Tibial nerve (tissue), 4 donors: ENCODE measurements at regions not wholly inside any gene's neighbourhood (a gene's known extent, or its start where the extent isn't known, plus 50 kb on each side); places are given as distances from the start of the nearest gene placed in this dataset.

Experiments
- EP300 ChIP-seq, 2 donors: sonication (generic); formaldehyde crosslinking; IDR thresholded peaks; one replicate each; pipeline ENCODE4 v1.6.1; 2017; ENCODE audit warnings: antibody characterized with exemption in 2 of 2, mild to moderate bottlenecking in 1 of 2
- POLR2A ChIP-seq, 2 donors: fragments of 450-650 bp; IDR thresholded peaks; one replicate each; pipeline ENCODE4 v1.6.1; 2017; ENCODE audit warnings: antibody characterized with exemption in 2 of 2, mild to moderate bottlenecking in 2 of 2, moderate library complexity in 2 of 2
- TF ChIP-seq, protein P1 (sequence below), 5 experiments: fragments of 200-600 bp in 3 of 5; fragments of 450-650 bp in 2 of 5; sonication (generic) in 3 of 5; IDR thresholded peaks; one replicate each; pipeline ENCODE4 v1.5.1; 2016 to 2019; ENCODE audit warnings: antibody characterized with exemption in 5 of 5, mild to moderate bottlenecking in 3 of 5, moderate library complexity in 2 of 5

DNA sequence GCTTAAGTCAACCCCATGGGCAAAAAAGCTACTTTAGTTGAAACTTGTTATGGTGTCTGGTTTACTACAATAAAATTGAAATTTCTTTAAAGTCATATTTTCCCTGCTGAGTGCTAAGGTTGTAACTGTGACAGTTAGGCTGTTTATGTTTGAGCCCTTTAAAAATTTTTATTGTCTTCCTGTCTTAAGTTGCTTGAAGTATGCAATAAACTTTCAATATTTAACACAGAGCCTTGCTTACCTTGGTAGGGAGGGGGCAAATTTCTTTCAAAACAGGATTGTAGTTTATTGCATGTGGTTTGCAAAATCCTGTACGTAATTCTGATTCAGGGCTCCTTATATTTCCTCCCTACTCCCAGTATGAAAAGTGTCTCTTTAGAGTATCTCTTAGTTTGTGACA lies 465.5 kb upstream of the ACTBL2 start:
- TF ChIP-seq POLR2A (IDR thresholded peaks at IDR 0.05) (no peak), EP300 (IDR thresholded peaks at IDR 0.05) (no peak)
- TF ChIP-seq, protein P1, sequence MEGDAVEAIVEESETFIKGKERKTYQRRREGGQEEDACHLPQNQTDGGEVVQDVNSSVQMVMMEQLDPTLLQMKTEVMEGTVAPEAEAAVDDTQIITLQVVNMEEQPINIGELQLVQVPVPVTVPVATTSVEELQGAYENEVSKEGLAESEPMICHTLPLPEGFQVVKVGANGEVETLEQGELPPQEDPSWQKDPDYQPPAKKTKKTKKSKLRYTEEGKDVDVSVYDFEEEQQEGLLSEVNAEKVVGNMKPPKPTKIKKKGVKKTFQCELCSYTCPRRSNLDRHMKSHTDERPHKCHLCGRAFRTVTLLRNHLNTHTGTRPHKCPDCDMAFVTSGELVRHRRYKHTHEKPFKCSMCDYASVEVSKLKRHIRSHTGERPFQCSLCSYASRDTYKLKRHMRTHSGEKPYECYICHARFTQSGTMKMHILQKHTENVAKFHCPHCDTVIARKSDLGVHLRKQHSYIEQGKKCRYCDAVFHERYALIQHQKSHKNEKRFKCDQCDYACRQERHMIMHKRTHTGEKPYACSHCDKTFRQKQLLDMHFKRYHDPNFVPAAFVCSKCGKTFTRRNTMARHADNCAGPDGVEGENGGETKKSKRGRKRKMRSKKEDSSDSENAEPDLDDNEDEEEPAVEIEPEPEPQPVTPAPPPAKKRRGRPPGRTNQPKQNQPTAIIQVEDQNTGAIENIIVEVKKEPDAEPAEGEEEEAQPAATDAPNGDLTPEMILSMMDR (IDR thresholded peaks at IDR 0.05): no peak
